IMR-90 (cell line): ENCODE measurements at regions not wholly inside any gene's neighbourhood (a gene's known extent, or its start where the extent isn't known, plus 50 kb on each side); places are given as distances from the start of the nearest gene placed in this dataset.

Experiments used
- CEBPB ChIP-seq: IDR thresholded peaks from 2 replicates; pipeline ENCODE4 v1.6.1; 2012; ENCODE audit warnings: low read depth, low read length, improper control_type of control experiment
- CTCF ChIP-seq: conservative IDR thresholded peaks from 2 replicates; pipeline ENCODE4 v1.5.1; 2012; ENCODE audit warnings: mild to moderate bottlenecking, low read depth, low read length, improper control_type of control experiment
- POLR2A ChIP-seq: IDR thresholded peaks from 2 replicates; pipeline ENCODE4 v1.6.1; 2012; ENCODE audit warnings: mild to moderate bottlenecking, low read depth, low read length
- RFX5 ChIP-seq: IDR thresholded peaks from 2 replicates; pipeline ENCODE4 v1.8.0; 2012; ENCODE audit warnings: low read depth, mild to moderate bottlenecking, low read length, moderate library complexity
- TF ChIP-seq, protein P1 (sequence below): fragments of 150-350 bp; IDR thresholded peaks from 2 replicates; pipeline ENCODE4 v1.6.1; 2017; ENCODE audit warnings: mild to moderate bottlenecking, antibody characterized with exemption, low read length, low read depth

GRCh38 chr6:21392177-21392576 is 201.4 kb upstream of the SOX4 start:
- TF ChIP-seq, protein P1, sequence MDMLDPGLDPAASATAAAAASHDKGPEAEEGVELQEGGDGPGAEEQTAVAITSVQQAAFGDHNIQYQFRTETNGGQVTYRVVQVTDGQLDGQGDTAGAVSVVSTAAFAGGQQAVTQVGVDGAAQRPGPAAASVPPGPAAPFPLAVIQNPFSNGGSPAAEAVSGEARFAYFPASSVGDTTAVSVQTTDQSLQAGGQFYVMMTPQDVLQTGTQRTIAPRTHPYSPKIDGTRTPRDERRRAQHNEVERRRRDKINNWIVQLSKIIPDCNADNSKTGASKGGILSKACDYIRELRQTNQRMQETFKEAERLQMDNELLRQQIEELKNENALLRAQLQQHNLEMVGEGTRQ = no peak
- TF ChIP-seq CEBPB (no peak), CTCF (no peak), RFX5 (no peak), POLR2A (no peak)
